IPS-NIHi11 (cell line): ENCODE measurements at regions not wholly inside any gene's neighbourhood (a gene's known extent, or its start where the extent isn't known, plus 50 kb on each side); places are given as distances from the start of the nearest gene placed in this dataset.

Experiments
- DNase-seq: peaks from one replicate; pipeline ENCODE4 v3.0.0; 2012; ENCODE audit warnings: mixed read lengths, low spot score

GRCh38 chr2:204328373-204328772 is 216.9 kb upstream of the PARD3B start:
- no peak for DNase-seq

GRCh38 chr2:204329016-204329415 is 216.3 kb upstream of the PARD3B start:
- no peak for DNase-seq

DNA sequence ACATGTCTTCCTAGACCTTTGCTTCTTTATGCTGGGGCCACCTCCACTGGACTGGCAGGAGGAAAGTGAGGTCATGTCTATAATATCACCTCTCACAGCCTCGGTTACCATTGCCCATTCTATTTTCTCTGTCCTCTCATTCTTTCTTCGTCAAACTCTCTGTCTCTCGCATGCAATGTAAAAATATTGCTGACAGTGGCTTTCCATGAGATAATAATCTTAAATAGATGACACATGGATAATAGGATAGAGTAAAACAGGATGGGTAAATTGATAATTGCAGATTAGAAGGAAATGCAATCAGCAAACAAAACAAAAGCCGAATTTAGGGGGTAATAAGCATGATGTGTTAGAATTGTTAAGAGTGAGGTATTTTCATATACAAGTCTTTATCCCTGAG is 215.7 kb upstream of the PARD3B start:
- DNase-seq: no peak

GRCh38 chr2:204331180-204331579 is 214.1 kb upstream of the PARD3B start:
- DNase-seq: no peak

DNA sequence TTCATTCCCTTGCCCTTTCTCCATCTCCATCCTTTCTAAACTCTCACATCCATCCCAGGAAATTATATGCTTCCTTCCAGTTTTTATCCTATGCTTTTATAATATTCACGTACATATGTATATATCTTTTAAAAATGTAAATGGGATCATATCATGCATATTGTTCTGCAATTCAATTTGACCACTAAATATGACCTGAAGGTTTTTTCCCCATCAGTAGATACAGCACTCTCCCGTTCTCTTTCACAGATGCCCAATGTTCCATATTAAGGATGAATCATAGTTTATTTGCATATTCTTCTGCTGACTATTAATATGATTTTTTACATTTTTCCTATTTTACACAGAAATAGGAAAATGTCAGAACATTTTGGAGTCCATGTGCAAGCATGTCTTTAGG is 213.3 kb upstream of the PARD3B start:
- DNase-seq: no peak

GRCh38 chr2:204332706-204333105 is 212.6 kb upstream of the PARD3B start:
- DNase-seq: no peak

GRCh38 chr2:204333861-204334260 is 211.4 kb upstream of the PARD3B start:
- DNase-seq: no peak

DNA sequence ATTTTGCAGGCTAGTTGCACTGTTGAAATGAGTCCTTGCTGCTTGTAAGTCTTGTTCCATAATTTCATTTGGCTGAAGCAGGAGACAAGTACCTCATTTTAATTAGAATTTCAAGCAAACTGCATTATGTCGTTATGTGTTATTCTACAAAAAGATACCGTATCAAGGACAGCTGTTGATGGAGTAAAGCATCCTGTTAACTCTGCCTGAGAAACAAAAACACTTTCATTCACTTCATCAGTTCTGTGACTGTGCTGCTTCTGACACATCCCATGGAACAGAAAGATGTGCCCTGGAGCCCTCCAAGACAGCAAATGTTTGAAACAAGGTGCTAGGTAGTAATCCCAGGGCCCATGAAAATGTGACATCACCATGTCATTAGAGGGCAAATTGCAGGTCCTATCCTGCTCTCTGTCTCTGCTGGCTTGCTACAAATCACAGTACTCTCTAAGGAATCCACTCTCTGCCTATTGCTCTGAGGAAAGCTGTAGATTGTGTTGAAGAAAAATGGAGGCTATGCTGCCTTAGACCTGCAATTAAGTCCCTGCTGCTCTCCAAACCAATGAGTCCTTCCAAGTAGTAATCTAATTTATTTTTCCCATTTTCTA is 209.7 kb upstream of the PARD3B start:
- no peak for DNase-seq

DNA sequence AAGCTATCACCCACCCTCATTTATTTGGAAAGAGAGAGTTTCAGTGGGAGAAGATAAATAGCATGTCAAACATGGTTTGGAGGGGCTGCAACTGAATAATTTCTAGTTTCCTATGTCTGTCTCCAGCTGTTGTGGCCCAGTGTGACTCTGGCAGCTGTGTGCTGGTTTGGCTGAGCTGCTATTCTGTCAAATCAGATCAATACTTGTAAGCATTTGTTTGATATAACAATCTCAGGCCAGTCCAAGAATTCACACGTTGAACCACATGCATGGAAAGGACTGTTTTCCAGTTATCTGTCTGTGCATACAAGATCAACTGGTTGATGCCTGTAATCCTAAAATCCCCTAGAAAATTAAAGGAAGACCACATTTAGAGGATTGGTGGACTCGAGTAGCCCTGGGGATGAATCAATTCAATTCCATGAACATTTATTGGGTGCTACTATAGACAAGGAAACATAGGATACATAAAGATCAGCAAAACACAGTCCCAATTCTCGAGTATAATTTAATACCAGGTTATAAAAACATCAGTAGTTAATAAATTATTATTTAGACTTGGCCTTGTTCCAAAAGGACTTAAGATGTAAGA is 209.0 kb upstream of the PARD3B start:
- DNase-seq: no peak

DNA sequence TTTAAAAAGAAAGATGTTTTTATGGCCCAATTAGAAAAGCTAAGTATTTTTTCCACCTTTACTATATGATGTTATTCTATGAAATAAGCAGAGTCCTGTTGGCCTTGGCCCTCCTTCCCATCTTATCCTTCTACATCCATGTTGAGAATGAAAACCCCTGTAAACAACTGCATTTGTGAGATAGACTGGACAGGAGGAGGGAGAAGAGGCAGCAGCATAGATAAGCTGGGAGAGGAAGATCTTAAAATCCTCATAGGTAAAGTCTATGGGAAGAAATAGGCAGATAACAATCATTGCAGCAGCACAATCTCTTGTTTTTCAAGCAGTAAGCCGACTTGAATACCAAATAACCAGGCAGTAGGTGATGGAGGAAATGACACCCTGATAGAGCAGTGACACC is 207.6 kb upstream of the PARD3B start:
- DNase-seq: no peak

DNA sequence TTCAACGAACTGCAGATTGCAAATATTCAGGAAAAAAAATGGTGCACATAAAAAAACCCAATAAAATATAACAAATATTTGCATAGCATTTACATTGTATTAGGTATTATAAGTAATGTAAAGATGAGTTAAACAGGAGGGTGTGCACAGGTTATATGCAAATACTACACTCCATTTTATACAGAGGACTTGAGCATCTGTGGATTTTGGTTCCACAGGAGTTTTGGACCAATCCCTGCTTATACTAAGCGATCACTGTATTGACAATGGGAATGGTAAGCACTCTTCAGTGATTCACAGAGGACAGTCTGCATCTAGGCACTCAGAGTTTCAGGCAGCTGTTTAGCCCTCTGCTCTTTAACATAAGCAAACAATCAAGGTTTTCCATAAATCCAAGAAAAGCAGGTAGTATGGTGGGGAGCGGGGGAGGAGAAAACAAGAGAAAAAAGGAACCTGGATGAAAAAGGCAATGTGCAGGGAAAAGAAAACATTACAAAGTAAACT is 206.0 kb upstream of the PARD3B start:
- DNase-seq: peak; percentile 16

- no peak for DNase-seq
Measured at GRCh38 chr2:204340511-204340910, 204.8 kb upstream of the PARD3B start.

- DNase-seq: no peak
Measured at GRCh38 chr2:204341887-204342276, 203.4 kb upstream of the PARD3B start.

- no peak for DNase-seq
Measured at GRCh38 chr2:204343685-204344084, 201.6 kb upstream of the PARD3B start.

GRCh38 chr2:204344119-204344518 is 201.2 kb upstream of the PARD3B start:
- no peak for DNase-seq

- DNase-seq: no peak
Measured at GRCh38 chr2:204346906-204347305, 198.4 kb upstream of the PARD3B start.

DNA sequence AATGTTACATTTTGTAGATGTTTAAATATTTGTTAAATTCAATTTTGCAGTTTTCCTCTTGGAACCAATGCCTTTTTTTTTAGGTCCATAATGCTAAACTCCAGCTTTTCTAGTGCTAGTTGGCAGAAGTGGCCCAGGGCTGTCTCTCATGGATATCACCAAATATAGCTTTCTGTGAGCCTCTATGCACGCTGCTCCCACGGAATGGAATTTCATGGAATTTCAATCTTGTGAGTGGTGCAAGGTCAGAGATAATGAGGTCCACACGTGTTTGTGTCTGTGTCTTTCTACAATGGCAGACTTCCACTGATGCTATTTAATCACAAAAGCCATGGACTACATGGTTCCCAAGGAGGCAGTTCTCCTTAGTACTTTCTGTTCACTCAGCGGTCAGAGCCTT is 191.5 kb upstream of the PARD3B start:
- no peak for DNase-seq

GRCh38 chr2:204354442-204354856 is 190.8 kb upstream of the PARD3B start:
- DNase-seq: no peak

DNA sequence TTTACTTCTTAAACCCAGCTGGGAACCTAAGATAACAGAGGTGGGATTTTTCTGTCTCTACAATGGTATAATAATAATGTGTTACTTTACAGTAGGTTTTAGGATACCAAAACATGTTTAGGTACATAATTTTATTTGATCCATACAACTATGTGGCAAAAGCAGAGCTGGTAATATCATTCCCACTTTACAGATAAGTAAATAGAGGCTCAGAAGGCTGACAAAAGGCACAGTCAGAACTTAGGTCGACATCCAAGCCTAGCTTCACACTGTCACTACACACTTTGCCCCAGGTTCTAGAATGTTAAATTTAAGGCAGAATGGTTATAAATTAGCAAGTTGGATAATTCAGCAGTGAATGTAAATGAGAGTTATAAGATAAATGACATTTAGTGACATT is 189.6 kb upstream of the PARD3B start:
- DNase-seq: no peak

GRCh38 chr2:204356151-204356641 is 189.1 kb upstream of the PARD3B start:
- DNase-seq: no peak

- DNase-seq: no peak
Measured at GRCh38 chr2:204357286-204357685, 188.0 kb upstream of the PARD3B start.

GRCh38 chr2:204359076-204359475 is 186.2 kb upstream of the PARD3B start:
- DNase-seq: no peak

DNA sequence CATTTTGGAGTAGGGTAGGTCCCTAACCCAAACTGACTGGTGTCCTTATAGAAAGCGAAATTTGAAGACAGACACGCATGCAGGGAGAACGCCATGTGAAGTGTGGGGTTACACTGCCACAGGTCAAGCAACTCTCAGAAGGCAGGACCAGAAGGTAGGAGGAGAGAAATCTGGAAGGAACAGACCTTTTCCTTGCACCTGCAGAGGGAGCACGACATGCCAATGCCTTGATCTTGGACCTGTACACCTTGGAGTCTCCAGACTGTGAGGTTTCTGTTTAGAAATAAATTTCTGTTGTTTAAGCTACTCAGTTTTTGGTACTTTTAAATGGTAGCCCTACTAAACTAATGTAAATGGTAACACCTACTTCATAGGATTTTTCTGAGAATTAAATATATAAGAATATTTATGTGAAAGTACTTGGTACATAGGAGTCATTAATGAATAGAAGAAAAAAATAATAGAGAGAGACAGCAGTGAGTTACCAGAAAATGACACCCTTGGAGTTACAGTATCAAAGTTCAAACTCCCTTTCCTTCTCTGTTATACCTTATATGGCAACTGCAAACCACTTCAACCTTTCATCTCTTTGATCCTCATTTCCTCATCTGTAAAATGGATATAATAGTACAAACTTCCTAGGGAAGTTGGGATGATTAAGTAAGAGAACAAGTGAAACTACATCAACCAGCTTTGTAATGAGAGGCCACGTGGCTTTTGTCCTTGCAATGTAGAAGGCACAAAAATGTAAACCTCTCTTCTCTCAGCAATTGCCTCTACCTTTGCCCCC is 184.9 kb upstream of the PARD3B start:
- no peak for DNase-seq
